ENCODE measurements at regions not wholly inside any gene's neighbourhood (a gene's known extent, or its start where the extent isn't known, plus 50 kb on each side); places are given as distances from the start of the nearest gene placed in this dataset.

DNA sequence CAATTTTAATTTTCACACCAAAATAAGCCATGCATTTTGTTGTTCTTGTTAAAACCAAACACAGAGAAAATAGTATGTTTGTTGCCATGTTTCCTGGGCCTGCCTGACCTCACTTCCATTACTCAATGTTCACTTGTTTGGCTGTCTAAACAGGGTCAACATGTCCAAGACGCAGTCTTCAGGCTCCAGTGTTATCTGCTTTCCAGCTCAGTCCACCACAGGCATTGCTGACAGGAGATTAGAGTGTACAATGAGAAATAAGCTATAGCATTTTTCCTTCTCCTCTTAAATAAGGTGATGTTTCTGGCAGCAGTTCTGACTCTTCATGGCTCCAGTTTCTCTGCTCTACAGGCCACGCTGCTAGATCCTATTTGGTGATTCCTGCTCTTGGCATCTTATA is 1030.5 kb downstream of the KCNT2 start:
- TF ChIP-seq, protein P1, sequence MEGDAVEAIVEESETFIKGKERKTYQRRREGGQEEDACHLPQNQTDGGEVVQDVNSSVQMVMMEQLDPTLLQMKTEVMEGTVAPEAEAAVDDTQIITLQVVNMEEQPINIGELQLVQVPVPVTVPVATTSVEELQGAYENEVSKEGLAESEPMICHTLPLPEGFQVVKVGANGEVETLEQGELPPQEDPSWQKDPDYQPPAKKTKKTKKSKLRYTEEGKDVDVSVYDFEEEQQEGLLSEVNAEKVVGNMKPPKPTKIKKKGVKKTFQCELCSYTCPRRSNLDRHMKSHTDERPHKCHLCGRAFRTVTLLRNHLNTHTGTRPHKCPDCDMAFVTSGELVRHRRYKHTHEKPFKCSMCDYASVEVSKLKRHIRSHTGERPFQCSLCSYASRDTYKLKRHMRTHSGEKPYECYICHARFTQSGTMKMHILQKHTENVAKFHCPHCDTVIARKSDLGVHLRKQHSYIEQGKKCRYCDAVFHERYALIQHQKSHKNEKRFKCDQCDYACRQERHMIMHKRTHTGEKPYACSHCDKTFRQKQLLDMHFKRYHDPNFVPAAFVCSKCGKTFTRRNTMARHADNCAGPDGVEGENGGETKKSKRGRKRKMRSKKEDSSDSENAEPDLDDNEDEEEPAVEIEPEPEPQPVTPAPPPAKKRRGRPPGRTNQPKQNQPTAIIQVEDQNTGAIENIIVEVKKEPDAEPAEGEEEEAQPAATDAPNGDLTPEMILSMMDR (IDR thresholded peaks at IDR 0.05; ENCODE audit: poor library complexity): no peak
- TF ChIP-seq EZH2phosphoT487 (IDR thresholded peaks at IDR 0.05; ENCODE audit: low read depth, severe bottlenecking, unreplicated experiment): no peak
